Brain pericyte (primary cell): ENCODE measurements at regions not wholly inside any gene's neighbourhood (a gene's known extent, or its start where the extent isn't known, plus 50 kb on each side); places are given as distances from the start of the nearest gene placed in this dataset.

Source experiments
- DNase-seq: peaks from one replicate; pipeline ENCODE4 v3.0.0-alpha.2; 2012; ENCODE audit warnings: low read depth, low spot score

DNA sequence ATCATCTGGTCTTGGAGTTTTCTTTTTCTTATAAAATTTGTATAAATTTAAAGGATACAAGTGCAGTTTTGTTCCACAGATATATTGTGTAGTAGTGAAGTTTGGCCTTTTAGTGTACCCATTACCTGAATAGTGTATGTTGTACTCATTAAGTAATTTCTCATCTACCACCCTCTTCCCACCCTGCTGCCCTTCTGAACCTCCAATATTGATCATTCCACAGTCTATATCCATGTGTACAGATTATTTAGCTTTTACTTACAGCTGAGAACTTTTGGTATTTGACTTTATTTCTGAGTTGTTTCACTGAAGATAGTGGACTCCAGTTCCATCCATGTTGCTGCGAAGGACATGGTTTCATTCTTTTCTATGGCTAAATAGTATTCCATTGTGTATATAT is 63.1 kb upstream of the NR3C1 start:
- DNase-seq, result no peak

GRCh38 chr5:143464723-143465490 is 61.4 kb upstream of the NR3C1 start:
- no peak for DNase-seq

DNA sequence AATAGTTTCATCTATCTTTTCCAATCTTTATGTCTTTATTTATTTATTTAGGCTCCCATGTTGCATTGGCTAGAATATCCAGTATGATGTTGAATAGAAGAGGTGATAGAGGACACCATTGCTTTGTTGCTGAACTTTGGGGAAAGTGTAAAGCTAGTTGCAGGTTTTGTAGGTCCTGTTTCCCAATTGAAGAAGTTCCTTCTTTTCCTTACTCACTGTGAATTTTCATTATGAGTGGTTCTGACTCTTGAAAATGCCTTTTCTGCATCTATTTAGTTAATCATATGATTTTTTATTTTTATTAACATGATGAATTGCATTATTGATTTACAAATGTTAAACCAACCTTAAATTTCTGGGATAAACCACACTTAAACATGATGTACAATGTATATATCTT is 58.9 kb upstream of the NR3C1 start:
- DNase-seq, result no peak

DNA sequence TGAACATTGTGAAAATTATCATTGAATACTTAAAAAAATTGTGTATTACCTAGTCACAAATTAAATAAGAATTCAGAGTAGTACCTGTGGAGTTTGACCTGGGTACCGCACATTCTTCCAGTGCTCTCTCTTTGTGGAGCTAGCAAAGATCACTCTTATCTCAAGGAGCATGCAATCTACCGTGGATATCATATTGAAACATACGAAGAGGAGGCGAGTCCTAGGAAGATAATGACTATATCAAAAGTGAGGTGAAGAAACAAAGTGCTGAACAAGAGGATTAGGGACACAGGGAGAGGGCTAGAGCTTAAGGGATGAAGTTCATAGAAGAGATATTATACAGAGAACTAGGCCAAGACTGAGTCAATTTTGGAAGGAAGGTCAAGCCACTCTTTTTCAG is 55.9 kb upstream of the NR3C1 start:
- no peak for DNase-seq

- DNase-seq, result no peak
Observed at GRCh38 chr5:143456952-143457547, 53.6 kb upstream of the NR3C1 start.

GRCh38 chr5:143454936-143455516 is 51.5 kb upstream of the NR3C1 start:
- no peak for DNase-seq

DNA sequence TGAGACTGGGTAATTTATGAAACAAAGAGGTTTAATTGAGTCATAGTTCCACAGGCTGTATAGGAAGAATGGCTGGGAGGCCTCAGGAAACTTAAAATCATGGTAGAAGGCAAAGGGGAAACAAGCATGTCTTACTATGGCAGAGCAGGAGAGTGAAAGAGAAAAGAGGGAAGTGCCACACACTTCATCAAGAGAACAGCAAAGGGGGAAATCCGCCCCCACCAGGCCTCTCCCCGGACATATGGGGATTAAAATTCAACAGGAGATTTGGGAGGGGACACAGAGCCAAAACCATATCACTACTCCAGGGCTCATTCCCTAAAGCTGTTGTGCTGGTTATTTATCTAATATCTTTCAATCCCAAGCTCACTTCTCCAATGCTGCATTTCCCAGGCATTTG is 50.2 kb upstream of the NR3C1 start:
- DNase-seq, result no peak
